ENCODE measurements at regions not wholly inside any gene's neighbourhood (a gene's known extent, or its start where the extent isn't known, plus 50 kb on each side); places are given as distances from the start of the nearest gene placed in this dataset.
A peak's percentile ranks its signal among the peaks of the same experiment; 100 is the strongest.

DNA sequence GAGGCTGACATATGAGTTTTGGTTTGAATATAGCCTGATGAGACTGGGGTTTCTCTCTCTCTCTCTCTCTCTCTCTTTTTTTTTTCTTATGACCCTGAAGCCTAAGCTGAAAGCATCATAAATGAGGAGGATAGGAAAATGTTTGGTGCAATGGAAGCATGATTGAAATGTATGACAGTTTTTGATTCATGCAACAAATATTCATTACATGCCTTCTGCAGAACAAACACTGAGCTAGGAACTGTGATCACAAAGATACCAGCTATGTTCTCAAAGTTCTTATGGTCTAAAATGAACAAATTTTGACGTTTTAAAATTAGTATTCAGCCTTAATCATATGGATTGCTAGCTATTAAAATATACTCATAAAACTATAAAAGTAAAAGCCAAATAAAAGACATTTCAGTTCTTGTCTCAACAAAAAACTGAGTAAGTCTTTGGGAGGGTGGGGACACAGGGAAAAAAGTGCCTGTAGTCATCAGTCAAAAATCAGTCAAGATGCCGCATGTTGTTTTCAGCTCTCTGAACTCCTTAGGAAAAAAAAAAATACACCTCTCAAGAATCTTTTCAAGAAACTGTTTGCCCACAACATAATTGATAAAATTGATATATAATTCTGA, 57.2 kb downstream of the NKX6-1 start:
- no peak for FAIRE-seq

GRCh38 chr4:84439996-84440395, 59.1 kb downstream of the NKX6-1 start:
- DNase-seq (ENCODE audit: insufficient read length, low spot score) (no peak), FAIRE-seq (no peak)

More for the DNA sequence above, 57.2 kb downstream of the NKX6-1 start:
- no peak for DNase-seq (ENCODE audit: insufficient read length, low spot score)

GRCh38 chr4:84436812-84437211, 62.3 kb downstream of the NKX6-1 start:
- DNase-seq (ENCODE audit: insufficient read length, low spot score) (no peak), FAIRE-seq (no peak)

DNA sequence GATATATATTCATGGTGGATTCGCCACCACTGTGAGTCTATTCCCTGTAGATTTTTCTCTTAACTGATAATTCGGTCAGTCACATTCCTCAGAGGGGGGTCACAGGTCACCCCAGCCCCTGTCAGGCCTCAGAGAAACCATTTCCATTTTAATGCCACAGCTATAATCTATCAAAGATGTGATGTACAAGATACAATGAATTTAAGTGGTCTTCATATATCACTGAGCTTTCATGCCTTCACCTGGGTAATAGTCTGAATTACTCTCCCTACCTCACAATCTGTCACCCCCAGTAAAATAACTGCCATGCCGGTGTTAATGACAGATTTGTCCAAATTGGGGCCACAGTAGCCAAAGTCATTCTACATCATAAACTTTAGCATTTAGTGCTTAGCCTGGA, 64.7 kb downstream of the NKX6-1 start:
- DNase-seq (ENCODE audit: insufficient read length, low spot score) (no peak), FAIRE-seq (no peak)

- FAIRE-seq = no peak
- DNase-seq (ENCODE audit: insufficient read length, low spot score) = no peak
These were observed 65.4 kb downstream of the NKX6-1 start for GRCh38 chr4:84433633-84434222.

GRCh38 chr4:84432713-84433112, 66.4 kb downstream of the NKX6-1 start:
- DNase-seq (ENCODE audit: insufficient read length, low spot score) = no peak
- FAIRE-seq = no peak

DNA sequence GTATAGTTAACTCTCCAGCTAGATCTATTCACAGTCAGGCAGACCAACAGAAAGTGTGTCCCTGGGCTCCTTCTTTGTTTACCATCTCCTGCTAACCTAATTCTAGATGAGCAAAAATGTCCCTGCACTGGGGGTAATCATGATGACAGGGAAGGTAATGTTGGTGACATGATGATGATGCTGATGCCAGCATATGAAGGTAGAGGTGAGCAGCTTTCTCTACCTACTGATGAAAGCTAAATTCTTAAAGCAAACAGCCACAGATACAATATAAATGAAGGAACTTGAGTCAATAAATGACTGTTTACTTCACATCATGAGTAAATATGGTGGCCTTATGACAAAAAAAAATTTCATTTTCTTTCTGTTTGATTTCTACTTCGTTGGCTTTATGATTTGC, 78.5 kb downstream of the NKX6-1 start:
- no peak for FAIRE-seq
- no peak for DNase-seq (ENCODE audit: insufficient read length, low spot score)

- DNase-seq (ENCODE audit: insufficient read length, low spot score) (no peak), FAIRE-seq (no peak)
These were observed 79.9 kb downstream of the NKX6-1 start for GRCh38 chr4:84419201-84419600.

- FAIRE-seq (no peak), DNase-seq (ENCODE audit: insufficient read length, low spot score) (no peak)
These were observed 80.9 kb downstream of the NKX6-1 start for GRCh38 chr4:84417997-84418709.

DNA sequence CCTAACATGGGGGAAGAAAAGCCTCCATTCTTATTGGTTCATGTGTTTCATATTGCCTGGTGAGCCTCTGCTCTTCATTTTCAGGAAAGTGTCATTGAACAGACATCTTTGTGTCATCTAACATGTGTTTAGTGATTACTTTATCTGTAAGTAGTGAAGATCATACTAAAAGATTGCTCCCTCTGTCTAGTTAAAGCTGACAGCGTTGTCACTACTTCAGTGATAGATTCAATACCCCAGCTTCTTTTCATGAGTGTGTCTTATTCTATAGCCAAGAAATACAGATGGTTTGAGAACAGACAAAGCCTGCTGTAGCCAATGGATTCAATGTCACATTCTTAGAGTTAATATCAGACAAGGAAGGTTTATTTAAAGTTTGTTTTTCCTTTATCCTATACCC, 85.1 kb downstream of the NKX6-1 start:
- DNase-seq (ENCODE audit: insufficient read length, low spot score) = no peak
- FAIRE-seq = no peak

DNA sequence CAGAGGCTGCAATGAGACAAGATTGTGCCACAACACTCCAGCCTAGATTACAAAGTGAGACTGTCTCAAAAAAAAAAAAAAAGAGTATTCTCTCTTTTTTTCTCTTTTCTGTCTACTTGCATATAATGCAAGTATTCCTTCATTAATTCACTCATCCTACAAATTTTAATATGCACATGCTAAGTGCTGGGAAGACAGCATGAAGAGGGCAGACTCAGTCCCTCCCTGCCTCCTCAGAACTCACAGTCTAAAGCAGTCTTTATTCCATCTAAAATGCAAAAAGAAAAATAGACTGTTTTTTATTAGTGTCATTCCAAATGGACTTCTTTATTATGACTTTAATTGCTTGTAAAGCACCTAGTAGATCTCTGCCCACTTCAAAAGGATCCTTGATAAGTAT, 85.6 kb downstream of the NKX6-1 start:
- FAIRE-seq (no peak), DNase-seq (ENCODE audit: insufficient read length, low spot score) (no peak)

DNA sequence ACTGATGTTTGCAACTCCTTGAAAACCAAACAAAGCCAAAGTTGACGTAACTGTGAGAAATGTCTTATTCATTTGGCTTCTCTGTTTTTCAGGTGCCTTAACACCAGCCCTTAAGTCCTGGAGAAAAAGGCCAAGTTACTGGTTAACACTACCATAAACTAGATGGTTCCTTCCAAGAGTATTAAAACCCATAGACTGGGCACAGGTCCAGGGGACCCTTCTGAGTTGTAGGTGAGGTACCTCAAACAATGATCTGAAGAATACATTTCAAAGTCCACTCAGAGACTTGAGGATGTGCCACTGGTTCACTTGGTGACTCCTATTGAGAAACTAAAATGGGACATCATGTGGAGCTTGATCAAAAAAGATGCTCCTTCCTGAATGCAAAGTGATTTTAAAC, 87.0 kb downstream of the NKX6-1 start:
- FAIRE-seq (no peak), DNase-seq (ENCODE audit: insufficient read length, low spot score) (no peak)

DNA sequence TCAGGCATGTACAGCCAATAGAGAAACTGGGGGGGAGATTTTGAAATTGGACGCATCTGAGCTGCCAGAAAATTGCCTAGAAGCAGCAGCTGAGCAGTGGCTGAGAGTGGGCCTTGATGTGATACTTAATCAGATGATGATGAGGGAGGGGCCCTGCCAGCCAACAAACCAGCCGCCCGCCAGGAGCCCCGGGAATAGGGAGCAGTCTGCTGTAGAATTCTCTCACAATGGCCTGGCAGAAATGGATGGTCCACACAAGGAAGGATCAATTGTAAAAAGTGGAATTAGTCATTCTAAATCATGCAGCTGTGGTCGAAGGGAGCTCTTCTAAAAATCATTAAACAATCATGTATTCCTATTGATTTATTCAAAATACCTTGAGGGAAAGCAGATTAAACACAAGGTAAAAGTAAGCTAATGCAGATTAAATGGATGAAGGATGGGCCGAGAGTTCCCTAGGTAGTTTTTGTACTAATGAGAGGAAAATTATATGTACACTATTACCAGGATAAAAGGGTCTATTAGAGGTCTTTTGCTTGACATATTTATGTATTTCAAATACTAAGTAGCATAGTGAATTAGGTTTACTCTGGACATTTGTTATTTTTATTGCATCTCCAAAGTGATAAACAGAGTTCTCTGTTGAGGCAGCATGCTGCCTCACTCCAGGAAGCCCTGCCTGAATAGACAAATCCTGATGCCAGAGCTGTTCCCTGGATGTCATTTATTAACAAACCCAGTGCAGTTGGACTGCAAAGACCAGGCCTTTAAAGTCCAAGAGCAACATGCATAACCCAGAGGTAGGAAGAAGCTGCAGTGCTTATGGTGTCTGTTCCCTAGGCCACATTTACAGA, 91.3 kb downstream of the NKX6-1 start:
- FAIRE-seq (no peak), DNase-seq (ENCODE audit: insufficient read length, low spot score) (no peak)

- no peak for FAIRE-seq
These were observed 95.4 kb downstream of the NKX6-1 start for GRCh38 chr4:84403656-84404055.

DNA sequence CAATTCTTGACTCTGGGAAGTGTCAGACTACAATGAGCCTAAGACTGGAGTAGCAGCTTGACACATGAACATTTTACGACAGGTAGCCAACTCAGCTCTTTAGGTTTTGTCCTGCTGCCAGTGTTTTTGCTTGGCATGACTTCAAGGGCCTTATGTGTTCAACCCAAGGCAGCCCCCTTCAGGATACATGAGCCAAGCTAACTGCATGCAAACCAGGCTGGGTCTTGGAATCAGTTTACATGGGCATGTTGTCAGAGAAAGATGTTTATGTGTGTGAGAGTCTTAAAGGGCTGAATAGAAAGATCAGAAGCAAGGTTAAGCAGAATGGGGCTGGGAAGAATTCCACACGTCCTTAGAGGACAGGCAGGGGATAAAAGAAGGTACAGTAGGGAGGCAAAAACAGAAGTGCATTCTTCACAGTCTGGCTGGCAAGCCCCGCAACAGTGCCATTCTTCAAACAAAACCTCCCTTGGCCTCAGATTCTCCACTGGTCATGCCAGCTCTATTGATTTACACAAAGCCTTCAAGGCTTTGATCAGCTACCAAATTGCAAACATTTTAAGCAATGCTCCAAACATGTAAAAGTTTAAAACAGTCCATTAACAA, 97.3 kb downstream of the NKX6-1 start:
- DNase-seq (ENCODE audit: insufficient read length, low spot score) (no peak), FAIRE-seq (no peak)

More at GRCh38 chr4:84403656-84404055, 95.4 kb downstream of the NKX6-1 start:
- DNase-seq (ENCODE audit: insufficient read length, low spot score) = no peak

DNA sequence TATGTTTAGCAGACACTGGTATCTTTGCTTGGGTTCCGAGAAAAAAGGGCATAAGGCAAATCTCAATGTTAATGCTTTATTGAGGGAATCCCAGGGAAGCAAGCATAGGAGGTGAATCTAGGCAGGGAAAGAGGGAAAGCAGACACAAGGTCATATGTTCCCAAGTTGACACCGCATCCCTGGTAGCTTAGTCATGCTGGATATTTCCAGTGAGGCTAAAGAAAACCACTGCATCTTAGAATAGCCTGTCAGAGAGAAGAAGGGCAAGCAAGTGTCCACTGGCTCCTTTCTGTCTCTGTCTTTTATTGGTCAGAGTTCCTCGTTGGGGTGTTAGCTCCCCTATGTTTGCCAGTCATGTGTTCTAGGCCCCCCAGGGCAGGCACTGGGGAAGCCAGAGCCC, 104.7 kb downstream of the NKX6-1 start:
- no peak for DNase-seq (ENCODE audit: insufficient read length, low spot score)
- FAIRE-seq = no peak

GRCh38 chr4:84392951-84393590, 106.0 kb downstream of the NKX6-1 start:
- FAIRE-seq = no peak

DNA sequence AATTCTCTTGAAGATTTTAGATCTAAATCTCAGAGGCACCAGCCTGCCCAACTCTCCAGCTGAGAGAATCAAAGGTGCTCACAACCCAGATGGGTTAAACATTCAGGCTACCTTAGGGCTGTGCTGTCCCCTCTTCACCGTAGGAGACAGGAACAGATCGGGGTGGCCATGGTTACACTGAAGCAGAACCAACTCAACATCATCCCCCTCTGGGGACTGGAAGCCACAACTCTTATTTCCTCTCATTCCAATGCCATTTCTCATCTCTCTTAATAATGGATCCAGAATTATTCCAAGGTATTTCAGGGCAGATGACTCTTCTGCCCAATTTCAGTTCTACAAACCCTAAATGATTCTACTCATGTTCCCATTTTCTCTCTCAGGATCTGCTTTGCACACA, 109.7 kb downstream of the NKX6-1 start:
- FAIRE-seq = no peak
- peak; percentile 0 for DNase-seq (ENCODE audit: insufficient read length, low spot score)

More at GRCh38 chr4:84392951-84393590, 106.0 kb downstream of the NKX6-1 start:
- DNase-seq (ENCODE audit: insufficient read length, low spot score) = no peak

- FAIRE-seq (no peak), DNase-seq (ENCODE audit: insufficient read length, low spot score) (no peak)
These were observed 113.9 kb downstream of the NKX6-1 start for GRCh38 chr4:84385203-84385602.

GRCh38 chr4:84384801-84385200, 114.3 kb downstream of the NKX6-1 start:
- no peak for DNase-seq (ENCODE audit: insufficient read length, low spot score)
- no peak for FAIRE-seq

Data from HTR-8/SVneo (cell line).